Thymus (tissue), 11 donors: ENCODE measurements at regions not wholly inside any gene's neighbourhood (a gene's known extent, or its start where the extent isn't known, plus 50 kb on each side); places are given as distances from the start of the nearest gene placed in this dataset.

Experiments used
- DNase-seq, 9 donors: peaks; one replicate each; pipeline ENCODE4 v3.0.0-alpha.2; 2013; ENCODE audit warnings: low spot score in 9 of 9, low read depth in 6 of 9, missing footprints in 1 of 9
- H3K27ac ChIP-seq, 2 donors: one replicate each; pipeline ENCODE4 v1.5.1; 2013; ENCODE audit warnings: control low read depth in 1 of 2, low read depth in 1 of 2, low read length in 1 of 2, mild to moderate bottlenecking in 1 of 2, moderate library complexity in 1 of 2
- H3K27me3 ChIP-seq, 2 donors: one replicate each; pipeline ENCODE4 v1.5.1; 2013; ENCODE audit warnings: low read length in 1 of 2; ENCODE audit not compliant: control insufficient read depth in 2 of 2, insufficient read depth in 1 of 2
- H3K36me3 ChIP-seq, 2 donors: one replicate each; pipeline ENCODE4 v1.5.1; 2013; ENCODE audit warnings: low read length in 1 of 2, mild to moderate bottlenecking in 1 of 2, moderate library complexity in 1 of 2; ENCODE audit not compliant: control insufficient read depth in 2 of 2, insufficient read depth in 2 of 2
- H3K4me1 ChIP-seq, 2 donors: one replicate each; pipeline ENCODE4 v1.5.1; 2013; ENCODE audit warnings: low read length in 2 of 2; ENCODE audit not compliant: control insufficient read depth in 2 of 2, insufficient read depth in 2 of 2
- H3K4me3 ChIP-seq, 2 donors: one replicate each; pipeline ENCODE4 v1.5.1; 2013; ENCODE audit warnings: low read length in 2 of 2, control low read depth in 1 of 2, mild to moderate bottlenecking in 1 of 2
- H3K9me3 ChIP-seq, 2 donors: one replicate each; pipeline ENCODE4 v1.5.1; 2013; ENCODE audit warnings: low read length in 1 of 2, mild to moderate bottlenecking in 1 of 2; ENCODE audit not compliant: control insufficient read depth in 2 of 2, insufficient read depth in 1 of 2
- WGBS: extraction: QIAGEN DNeasy Blood & Tissue Kit; methylation state at CpG from one replicate; pipeline ENCODE4 v1.1.7; 2013; 5-methylcytosine and 5-hydroxymethylcytosine counted together
- donor health status: healthy.

DNA sequence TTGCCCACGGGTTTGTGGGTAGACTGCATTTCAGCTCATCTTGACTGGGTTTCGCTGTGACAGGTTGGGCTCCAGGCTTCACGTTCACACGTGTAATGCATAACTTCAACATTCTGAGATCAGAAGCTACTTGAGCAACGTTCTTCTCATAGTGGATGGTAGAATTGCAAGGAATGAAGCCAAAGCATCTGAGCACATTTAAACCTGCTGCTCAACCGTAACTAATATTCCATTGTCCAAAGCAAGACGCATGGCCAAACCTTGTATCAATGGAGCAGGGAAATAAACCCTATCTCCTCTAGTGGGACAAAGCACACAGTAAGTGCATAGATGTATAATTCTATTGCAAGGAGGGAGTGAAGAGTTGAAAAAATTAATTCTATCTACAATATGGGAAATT, 86.5 kb upstream of the PTCHD1 start:
- Histone ChIP-seq H3K27me3 (no peaks in the 10 kb centered on the region), H3K36me3 (no peaks in the 10 kb centered on the region)
- DNase-seq: no peak

DNA sequence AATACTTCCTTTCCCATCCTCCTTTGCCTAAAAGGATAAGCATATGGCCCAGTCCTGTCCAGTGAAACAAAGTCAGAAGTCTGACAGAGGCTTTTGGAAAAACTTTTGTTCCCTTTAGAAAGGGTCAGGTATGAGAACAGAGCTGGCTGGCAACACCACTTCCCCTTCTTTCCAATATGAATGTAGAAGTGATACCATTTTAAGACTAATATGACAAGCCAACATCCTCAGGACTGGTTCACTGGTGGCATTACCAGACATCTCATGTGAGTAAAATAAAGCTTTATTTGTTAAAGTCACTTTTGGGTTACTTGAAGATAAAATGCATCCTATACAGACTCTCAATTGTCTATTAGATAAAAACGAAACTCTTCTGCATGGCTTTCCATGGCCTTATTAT, 83.6 kb upstream of the PTCHD1 start:
- Histone ChIP-seq H3K36me3 (no peaks in the 10 kb centered on the region), H3K4me3 (no peak overlapping the region), H3K4me1 (no peaks in the 10 kb centered on the region), H3K9me3 (peaks cover 0 to 6% of the 10 kb centered on the region in 2 donors), H3K27me3 (no peaks in the 10 kb centered on the region), H3K27ac (no peak overlapping the region)
- 91% methylated on average over 1 of the region's 1 CpG for WGBS
- DNase-seq: no peak

More for the DNA sequence above, 86.5 kb upstream of the PTCHD1 start:
- H3K4me1 ChIP-seq: no peaks in the 10 kb centered on the region
- no peak overlapping the region for H3K4me3 ChIP-seq
- 92% methylated on average over 7 of the region's 7 CpGs for WGBS
- H3K9me3 ChIP-seq: no peaks in the 10 kb centered on the region
- H3K27ac ChIP-seq: no peak overlapping the region

GRCh38 chrX:23263892-23264291, 70.8 kb upstream of the PTCHD1 start:
- no peaks in the 10 kb centered on the region for H3K27me3 ChIP-seq
- no peak overlapping the region for H3K27ac ChIP-seq
- no peaks in the 10 kb centered on the region for H3K4me1 ChIP-seq
- no peaks in the 10 kb centered on the region for H3K36me3 ChIP-seq
- no peak for DNase-seq
- WGBS: 93% methylated on average over 3 of the region's 3 CpGs
- H3K9me3 ChIP-seq: no peaks in the 10 kb centered on the region
- no peak overlapping the region for H3K4me3 ChIP-seq

GRCh38 chrX:23269923-23270322, 64.7 kb upstream of the PTCHD1 start:
- H3K4me1 ChIP-seq: no peaks in the 10 kb centered on the region
- no peak for DNase-seq
- H3K36me3 ChIP-seq: no peaks in the 10 kb centered on the region
- no peaks in the 10 kb centered on the region for H3K9me3 ChIP-seq
- H3K4me3 ChIP-seq: no peak overlapping the region
- no peak overlapping the region for H3K27ac ChIP-seq
- 81% methylated on average over 3 of the region's 3 CpGs for WGBS
- no peaks in the 10 kb centered on the region for H3K27me3 ChIP-seq

GRCh38 chrX:23271026-23271425, 63.6 kb upstream of the PTCHD1 start:
- no peak for DNase-seq
- no peaks in the 10 kb centered on the region for H3K9me3 ChIP-seq
- H3K36me3 ChIP-seq: no peaks in the 10 kb centered on the region
- no peaks in the 10 kb centered on the region for H3K4me1 ChIP-seq
- no peaks in the 10 kb centered on the region for H3K27me3 ChIP-seq
- over 99% methylated on average over 4 of the region's 4 CpGs for WGBS
- no peak overlapping the region for H3K27ac ChIP-seq
- H3K4me3 ChIP-seq: no peak overlapping the region

GRCh38 chrX:23276475-23276874, 58.2 kb upstream of the PTCHD1 start:
- 92% methylated on average over 10 of the region's 10 CpGs for WGBS
- no peak for DNase-seq
- no peaks in the 10 kb centered on the region for H3K4me1 ChIP-seq
- H3K27ac ChIP-seq: no peak overlapping the region
- H3K9me3 ChIP-seq: no peaks in the 10 kb centered on the region
- no peaks in the 10 kb centered on the region for H3K36me3 ChIP-seq
- H3K4me3 ChIP-seq: no peak overlapping the region
- no peaks in the 10 kb centered on the region for H3K27me3 ChIP-seq
